ENCODE measurements at regions not wholly inside any gene's neighbourhood (a gene's known extent, or its start where the extent isn't known, plus 50 kb on each side); places are given as distances from the start of the nearest gene placed in this dataset.

DNA sequence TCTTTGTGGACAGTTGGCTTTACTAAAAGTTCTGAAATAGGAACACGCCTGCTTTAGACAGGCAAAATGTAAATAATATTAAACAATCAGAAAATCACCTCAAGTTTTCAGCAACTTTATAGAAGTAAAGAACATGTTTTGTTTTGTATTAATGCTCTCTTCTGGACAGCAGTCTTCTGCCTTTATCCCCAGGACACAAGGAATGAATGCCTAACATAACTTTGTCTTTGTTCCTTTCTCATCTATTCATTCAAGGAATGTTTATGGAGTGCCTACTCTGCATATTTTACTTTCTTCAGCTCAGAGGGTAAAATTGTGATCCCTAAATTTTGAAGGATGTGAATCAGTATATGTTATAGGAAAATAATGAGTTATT is 325.4 kb downstream of the FOXO1 start:
- DNase-seq (ENCODE audit: insufficient read length, low spot score) (no peak), FAIRE-seq (no peak)
- TF ChIP-seq CTCF (IDR thresholded peaks at IDR 0.05; ENCODE audit: insufficient read depth, missing control alignments) = no peak

- DNase-seq (ENCODE audit: insufficient read length, low spot score) (no peak), FAIRE-seq (no peak)
- TF ChIP-seq CTCF (IDR thresholded peaks at IDR 0.05; ENCODE audit: insufficient read depth, missing control alignments) = no peak
Measured at GRCh38 chr13:40341501-40341900, 324.9 kb downstream of the FOXO1 start.

- no peak for TF ChIP-seq CTCF (IDR thresholded peaks at IDR 0.05; ENCODE audit: insufficient read depth, missing control alignments)
- FAIRE-seq (no peak), DNase-seq (ENCODE audit: insufficient read length, low spot score) (no peak)
Measured at GRCh38 chr13:40342461-40342860, 324.0 kb downstream of the FOXO1 start.

DNA sequence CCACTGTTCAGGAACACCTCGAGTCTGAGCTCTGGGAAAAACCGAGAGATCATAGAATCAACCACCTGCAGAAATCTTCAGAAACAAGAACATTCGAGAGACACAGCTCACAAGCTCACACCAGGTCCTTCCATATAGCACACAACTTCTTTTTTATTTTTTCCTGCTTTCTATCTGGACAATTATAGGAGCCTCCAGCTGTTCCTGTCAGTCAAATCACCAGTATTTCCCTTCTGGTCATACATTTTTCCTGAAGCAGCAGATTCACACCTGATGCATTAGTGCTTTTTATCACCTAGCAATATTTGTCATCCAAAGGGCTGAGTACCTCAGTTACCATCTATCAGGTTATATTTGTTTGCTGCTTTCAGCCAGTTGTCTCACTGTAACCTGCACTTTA is 323.5 kb downstream of the FOXO1 start:
- DNase-seq (ENCODE audit: insufficient read length, low spot score) (no peak), FAIRE-seq (no peak)
- no peak for TF ChIP-seq CTCF (IDR thresholded peaks at IDR 0.05; ENCODE audit: insufficient read depth, missing control alignments)

DNA sequence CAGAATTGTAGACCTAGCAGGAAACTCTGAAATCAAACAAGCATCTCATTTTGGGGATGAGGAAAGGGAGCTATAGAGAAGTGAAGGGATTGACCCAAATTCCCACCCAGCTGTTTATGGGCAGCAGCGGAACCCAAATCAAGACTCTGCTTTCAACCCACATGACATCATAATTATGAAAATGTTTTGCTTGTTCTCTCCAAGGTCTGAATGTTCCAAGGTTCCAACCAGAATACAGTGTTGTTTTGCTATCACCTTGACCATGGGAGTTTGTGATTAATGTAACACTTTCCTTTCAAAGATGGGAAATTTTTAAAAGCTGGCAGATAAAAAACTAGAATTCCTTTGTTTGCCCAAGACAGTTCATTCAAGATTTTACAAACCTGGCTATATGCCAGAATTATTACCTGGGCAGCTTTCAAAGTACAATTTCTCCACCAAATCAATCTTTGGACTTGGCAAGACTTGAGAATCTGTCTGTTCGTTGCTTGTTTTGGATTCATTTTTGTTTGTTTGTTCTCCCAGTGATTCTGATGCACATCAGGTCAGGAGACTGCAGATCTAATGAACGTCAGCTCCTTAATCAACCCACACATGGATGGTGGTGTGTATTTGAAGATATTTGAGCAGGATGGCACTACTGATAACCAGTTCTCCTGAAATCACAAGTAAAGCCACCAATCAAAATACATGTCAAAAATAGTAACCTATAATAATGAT is 322.7 kb downstream of the FOXO1 start:
- DNase-seq (ENCODE audit: insufficient read length, low spot score) (no peak), FAIRE-seq (no peak)
- no peak for TF ChIP-seq CTCF (IDR thresholded peaks at IDR 0.05; ENCODE audit: insufficient read depth, missing control alignments)

GRCh38 chr13:40344270-40345148 is 321.9 kb downstream of the FOXO1 start:
- TF ChIP-seq CTCF (IDR thresholded peaks at IDR 0.05; ENCODE audit: insufficient read depth, missing control alignments) = no peak
- no peak for DNase-seq (ENCODE audit: insufficient read length, low spot score)
- no peak for FAIRE-seq

GRCh38 chr13:40345149-40345514 is 321.3 kb downstream of the FOXO1 start:
- FAIRE-seq (no peak), DNase-seq (ENCODE audit: insufficient read length, low spot score) (no peak)
- TF ChIP-seq CTCF (IDR thresholded peaks at IDR 0.05; ENCODE audit: insufficient read depth, missing control alignments) = no peak

Measured in D721Med (cell line).